Parathyroid adenoma (tissue), 2 donors: ENCODE measurements at regions not wholly inside any gene's neighbourhood (a gene's known extent, or its start where the extent isn't known, plus 50 kb on each side); places are given as distances from the start of the nearest gene placed in this dataset.

Experiments
- H2AFZ ChIP-seq: fragments of 300-600 bp; sonication (generic); one replicate; pipeline ENCODE4 v1.7.0; 2017; ENCODE audit warnings: antibody characterized with exemption, mild to moderate bottlenecking
- H3K27ac ChIP-seq: fragments of 300-600 bp; sonication (generic); one replicate; pipeline ENCODE4 v1.7.0; 2017
- H3K27me3 ChIP-seq: fragments of 300-600 bp; sonication (generic); one replicate; pipeline ENCODE4 v1.7.0; 2017; ENCODE audit warnings: low read length; ENCODE audit not compliant: control insufficient read depth, insufficient read depth
- H3K36me3 ChIP-seq: fragments of 300-600 bp; sonication (generic); one replicate; pipeline ENCODE4 v1.7.0; 2017; ENCODE audit warnings: low read length; ENCODE audit not compliant: control insufficient read depth, insufficient read depth
- H3K4me1 ChIP-seq: fragments of 300-600 bp; sonication (generic); one replicate; pipeline ENCODE4 v1.7.0; 2017; ENCODE audit warnings: control low read depth
- H3K4me2 ChIP-seq: fragments of 300-600 bp; sonication (generic); one replicate; pipeline ENCODE4 v1.7.0; 2017; ENCODE audit warnings: low read length
- H3K4me3 ChIP-seq: fragments of 300-600 bp; sonication (generic); one replicate; pipeline ENCODE4 v1.7.0; 2017; ENCODE audit warnings: low read depth, low read length
- H3K79me2 ChIP-seq: fragments of 300-600 bp; sonication (generic); one replicate; pipeline ENCODE4 v1.7.0; 2017; ENCODE audit warnings: control low read depth
- H3K9ac ChIP-seq: fragments of 300-600 bp; sonication (generic); one replicate; pipeline ENCODE4 v1.7.0; 2017; ENCODE audit warnings: mild to moderate bottlenecking
- H3K9me3 ChIP-seq: fragments of 300-600 bp; sonication (generic); one replicate; pipeline ENCODE4 v1.7.0; 2017; ENCODE audit warnings: low read length; ENCODE audit not compliant: control insufficient read depth
- TF ChIP-seq, protein P1 (sequence below): fragments of 300-600 bp; sonication (generic); IDR thresholded peaks from one replicate; pipeline ENCODE4 v1.7.0; 2017; ENCODE audit warnings: antibody characterized with exemption, mild to moderate bottlenecking
- donor health status: primary hyperparathyroidism.

- Histone ChIP-seq H2AFZ (no peak overlapping the region), H3K9ac (no peak overlapping the region), H3K4me1 (no peaks in the 10 kb centered on the region), H3K79me2 (no peaks in the 10 kb centered on the region), H3K4me2 (no peak overlapping the region), H3K27me3 (no peaks in the 10 kb centered on the region), H3K27ac (no peak overlapping the region), H3K4me3 (no peak overlapping the region), H3K36me3 (no peaks in the 10 kb centered on the region), H3K9me3 (no peaks in the 10 kb centered on the region)
- TF ChIP-seq, protein P1, sequence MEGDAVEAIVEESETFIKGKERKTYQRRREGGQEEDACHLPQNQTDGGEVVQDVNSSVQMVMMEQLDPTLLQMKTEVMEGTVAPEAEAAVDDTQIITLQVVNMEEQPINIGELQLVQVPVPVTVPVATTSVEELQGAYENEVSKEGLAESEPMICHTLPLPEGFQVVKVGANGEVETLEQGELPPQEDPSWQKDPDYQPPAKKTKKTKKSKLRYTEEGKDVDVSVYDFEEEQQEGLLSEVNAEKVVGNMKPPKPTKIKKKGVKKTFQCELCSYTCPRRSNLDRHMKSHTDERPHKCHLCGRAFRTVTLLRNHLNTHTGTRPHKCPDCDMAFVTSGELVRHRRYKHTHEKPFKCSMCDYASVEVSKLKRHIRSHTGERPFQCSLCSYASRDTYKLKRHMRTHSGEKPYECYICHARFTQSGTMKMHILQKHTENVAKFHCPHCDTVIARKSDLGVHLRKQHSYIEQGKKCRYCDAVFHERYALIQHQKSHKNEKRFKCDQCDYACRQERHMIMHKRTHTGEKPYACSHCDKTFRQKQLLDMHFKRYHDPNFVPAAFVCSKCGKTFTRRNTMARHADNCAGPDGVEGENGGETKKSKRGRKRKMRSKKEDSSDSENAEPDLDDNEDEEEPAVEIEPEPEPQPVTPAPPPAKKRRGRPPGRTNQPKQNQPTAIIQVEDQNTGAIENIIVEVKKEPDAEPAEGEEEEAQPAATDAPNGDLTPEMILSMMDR, result no peak
These were observed 306.1 kb upstream of the ZNF608 start for GRCh38 chr5:125052584-125052983.

GRCh38 chr5:125053179-125053578, 306.7 kb upstream of the ZNF608 start:
- Histone ChIP-seq H3K4me1 (peaks cover under 1% of the 10 kb centered on the region), H2AFZ (no peak overlapping the region), H3K79me2 (no peaks in the 10 kb centered on the region), H3K9me3 (no peaks in the 10 kb centered on the region), H3K27me3 (no peaks in the 10 kb centered on the region), H3K36me3 (no peaks in the 10 kb centered on the region), H3K4me3 (no peak overlapping the region), H3K27ac (no peak overlapping the region), H3K4me2 (no peak overlapping the region), H3K9ac (no peak overlapping the region)
- TF ChIP-seq, protein P1, result no peak

GRCh38 chr5:125054146-125054545, 307.7 kb upstream of the ZNF608 start:
- H3K4me2 ChIP-seq, result no peak overlapping the region
- no peaks in the 10 kb centered on the region for H3K36me3 ChIP-seq
- TF ChIP-seq, protein P1, result no peak
- peaks cover 10% of the 10 kb centered on the region for H3K4me1 ChIP-seq
- no peak overlapping the region for H3K4me3 ChIP-seq
- H3K9ac ChIP-seq, result no peak overlapping the region
- no peaks in the 10 kb centered on the region for H3K79me2 ChIP-seq
- H3K9me3 ChIP-seq, result no peaks in the 10 kb centered on the region
- H2AFZ ChIP-seq, result no peak overlapping the region
- no peak overlapping the region for H3K27ac ChIP-seq
- H3K27me3 ChIP-seq, result no peaks in the 10 kb centered on the region

DNA sequence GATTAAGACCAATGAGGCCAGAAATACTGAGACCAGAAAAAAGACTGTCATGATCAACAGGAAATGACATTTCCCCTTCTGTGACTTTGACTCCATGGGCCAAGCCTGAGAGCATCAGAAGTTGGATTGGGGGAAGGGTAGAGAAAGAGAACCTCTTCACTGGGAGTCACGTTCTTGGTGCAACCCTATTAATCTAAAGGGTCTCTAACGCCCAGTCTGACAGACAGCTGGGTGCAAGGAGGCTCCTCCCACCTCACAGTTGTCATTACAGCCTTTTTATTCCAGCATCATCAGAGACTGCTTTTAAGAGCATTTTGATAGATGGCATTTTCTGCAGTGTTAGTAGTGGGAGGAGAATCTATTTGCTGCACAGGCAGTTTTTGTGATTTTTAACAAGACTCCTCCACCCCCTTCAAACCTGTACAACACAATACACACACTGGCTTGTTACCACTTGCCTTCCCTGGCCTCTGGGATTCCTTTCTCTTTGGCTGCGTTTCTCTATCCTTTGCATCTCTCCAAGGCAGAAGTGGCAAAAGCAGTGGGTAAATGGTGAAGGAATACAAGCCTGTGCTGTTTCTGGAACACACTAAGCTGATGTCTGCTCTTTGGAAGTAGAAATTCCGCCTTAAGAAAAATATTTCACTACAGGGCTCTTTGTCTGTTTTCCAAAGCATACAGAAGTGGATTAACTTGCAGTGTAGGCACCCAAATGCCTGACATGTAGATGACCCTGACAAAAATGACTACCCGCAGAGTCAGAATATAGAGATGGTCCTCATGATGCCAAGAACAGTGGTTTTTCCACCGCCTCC, 310.4 kb upstream of the ZNF608 start:
- peaks cover 19% of the 10 kb centered on the region for H3K4me1 ChIP-seq
- no peak overlapping the region for H3K4me3 ChIP-seq
- no peaks in the 10 kb centered on the region for H3K79me2 ChIP-seq
- H3K36me3 ChIP-seq, result no peaks in the 10 kb centered on the region
- peak overlapping the region; percentile 24 for H2AFZ ChIP-seq
- no peak overlapping the region for H3K9ac ChIP-seq
- H3K27me3 ChIP-seq, result no peaks in the 10 kb centered on the region
- H3K4me2 ChIP-seq, result no peak overlapping the region
- TF ChIP-seq, protein P1, result no peak
- H3K27ac ChIP-seq, result no peak overlapping the region
- H3K9me3 ChIP-seq, result no peaks in the 10 kb centered on the region
